BLaER1 treated with 17β-estradiol and CSF1 and Interleukin-3, amounts not matched to agents 10 nM and 100 nM (cell line): ENCODE measurements at regions not wholly inside any gene's neighbourhood (a gene's known extent, or its start where the extent isn't known, plus 50 kb on each side); places are given as distances from the start of the nearest gene placed in this dataset.
A peak's percentile ranks its signal among the peaks of the same experiment; 100 is the strongest.

Experiments used
- H3K27ac ChIP-seq, 11 experiments: shearing (Covaris generic); formaldehyde crosslinking; 2 replicates each; pipeline ENCODE4 v1.8.1; 2022
- H3K27me3 ChIP-seq, 11 experiments: shearing (Covaris generic); formaldehyde crosslinking; 2 replicates each; pipeline ENCODE4 v1.8.1; 2022
- H3K36me3 ChIP-seq, 11 experiments: shearing (Covaris generic); formaldehyde crosslinking; 2 replicates each; pipeline ENCODE4 v1.8.1; 2022
- H3K4me1 ChIP-seq, 10 experiments: shearing (Covaris generic); formaldehyde crosslinking; 2 replicates each; pipeline ENCODE4 v1.8.1; 2022
- H3K4me2 ChIP-seq, 11 experiments: shearing (Covaris generic); formaldehyde crosslinking; 2 replicates each; pipeline ENCODE4 v1.8.1; 2022
- H3K4me3 ChIP-seq, 10 experiments: shearing (Covaris generic); formaldehyde crosslinking; 2 replicates each; pipeline ENCODE4 v1.8.1; 2022
- H3K9ac ChIP-seq, 11 experiments: shearing (Covaris generic); formaldehyde crosslinking; 2 replicates each; pipeline ENCODE4 v1.8.1; 2022
- H3K9me3 ChIP-seq, 11 experiments: shearing (Covaris generic); formaldehyde crosslinking; replicated peaks in 1 of 11; 2 replicates each; pipeline ENCODE4 v1.8.1; 2022
- H4K20me1 ChIP-seq, 11 experiments: shearing (Covaris generic); formaldehyde crosslinking; 2 replicates each; pipeline ENCODE4 v1.8.1; 2022
- Cebpa-rat ChIP-seq, 11 experiments: shearing (Covaris generic); IDR thresholded peaks; 2 replicates each; pipeline ENCODE4 v1.8.1; 2022

- Histone ChIP-seq H3K27me3 (no peaks in the 10 kb centered on the region), H3K4me2 (no peak overlapping the region), H4K20me1 (no peaks in the 10 kb centered on the region), H3K36me3 (no peaks in the 10 kb centered on the region), H3K4me1 (peaks cover 0 to 4% (median 0%) of the 10 kb centered on the region in 10 experiments; a peak in 2 of 20 replicates), H3K9me3 (no peaks in the 10 kb centered on the region), H3K27ac (no peak overlapping the region), H3K9ac (no peak overlapping the region), H3K4me3 (no peak overlapping the region)
- TF ChIP-seq Cebpa-rat (IDR thresholded peaks at IDR 0.05): no peak
Measured at GRCh38 chr5:28750251-28750650, 1711.9 kb upstream of the CDH9 start.

GRCh38 chr5:28748446-28748845, 1710.1 kb upstream of the CDH9 start:
- H3K27me3 ChIP-seq: no peaks in the 10 kb centered on the region
- H3K36me3 ChIP-seq: no peaks in the 10 kb centered on the region
- H3K27ac ChIP-seq: no peak overlapping the region
- no peak overlapping the region for H3K9ac ChIP-seq
- no peak overlapping the region for H3K4me2 ChIP-seq
- no peaks in the 10 kb centered on the region for H3K9me3 ChIP-seq
- no peak for TF ChIP-seq Cebpa-rat (IDR thresholded peaks at IDR 0.05)
- H3K4me3 ChIP-seq: no peak overlapping the region
- H3K4me1 ChIP-seq: peaks cover 0 to 9% (median 0%) of the 10 kb centered on the region in 10 experiments; a peak in 4 of 20 replicates
- no peaks in the 10 kb centered on the region for H4K20me1 ChIP-seq

GRCh38 chr5:28743716-28744110, 1705.3 kb upstream of the CDH9 start:
- Histone ChIP-seq H3K9me3 (no peaks in the 10 kb centered on the region), H3K4me2 (peak overlapping the region in 2 of 11 experiments; percentile 27 to 28; a peak in 4 of 22 replicates), H3K4me1 (peaks cover 0 to 11% (median 0%) of the 10 kb centered on the region in 10 experiments; a peak in 5 of 20 replicates), H3K27ac (no peak overlapping the region), H3K4me3 (no peak overlapping the region), H3K36me3 (no peaks in the 10 kb centered on the region), H3K27me3 (no peaks in the 10 kb centered on the region), H3K9ac (no peak overlapping the region), H4K20me1 (no peaks in the 10 kb centered on the region)
- TF ChIP-seq Cebpa-rat (IDR thresholded peaks at IDR 0.05): no peak

- peak overlapping the region in 3 of 11 experiments; percentile 7 to 28 (median 27); a peak in 4 of 22 replicates for H3K4me2 ChIP-seq
- H3K9ac ChIP-seq: no peak overlapping the region
- H3K27ac ChIP-seq: no peak overlapping the region
- 0 out of 22 replicates have a peak, but pooled peaks of 1 of the 11 experiments have one; percentile 11 for TF ChIP-seq Cebpa-rat (IDR thresholded peaks at IDR 0.05)
- no peaks in the 10 kb centered on the region for H3K27me3 ChIP-seq
- no peaks in the 10 kb centered on the region for H3K36me3 ChIP-seq
- no peaks in the 10 kb centered on the region for H3K9me3 ChIP-seq
- no peak overlapping the region for H3K4me3 ChIP-seq
- peaks cover 0 to 11% (median 0%) of the 10 kb centered on the region in 10 experiments; a peak in 5 of 20 replicates for H3K4me1 ChIP-seq
- no peaks in the 10 kb centered on the region for H4K20me1 ChIP-seq
Measured at GRCh38 chr5:28743025-28743715, 1704.8 kb upstream of the CDH9 start.

GRCh38 chr5:28737682-28738081, 1699.3 kb upstream of the CDH9 start:
- no peaks in the 10 kb centered on the region for H3K9me3 ChIP-seq
- H3K4me1 ChIP-seq: no peaks in the 10 kb centered on the region
- H3K4me2 ChIP-seq: no peak overlapping the region
- no peak for TF ChIP-seq Cebpa-rat (IDR thresholded peaks at IDR 0.05)
- no peak overlapping the region for H3K4me3 ChIP-seq
- H3K27me3 ChIP-seq: no peaks in the 10 kb centered on the region
- H3K36me3 ChIP-seq: no peaks in the 10 kb centered on the region
- H3K27ac ChIP-seq: no peak overlapping the region
- no peak overlapping the region for H3K9ac ChIP-seq
- no peaks in the 10 kb centered on the region for H4K20me1 ChIP-seq

GRCh38 chr5:28737222-28737621, 1698.8 kb upstream of the CDH9 start:
- H3K27ac ChIP-seq: no peak overlapping the region
- H3K9me3 ChIP-seq: no peaks in the 10 kb centered on the region
- no peaks in the 10 kb centered on the region for H3K36me3 ChIP-seq
- no peaks in the 10 kb centered on the region for H3K27me3 ChIP-seq
- no peak for TF ChIP-seq Cebpa-rat (IDR thresholded peaks at IDR 0.05)
- H3K4me1 ChIP-seq: no peaks in the 10 kb centered on the region
- no peaks in the 10 kb centered on the region for H4K20me1 ChIP-seq
- H3K4me2 ChIP-seq: no peak overlapping the region
- H3K4me3 ChIP-seq: no peak overlapping the region
- no peak overlapping the region for H3K9ac ChIP-seq

GRCh38 chr5:28734396-28734795, 1696.0 kb upstream of the CDH9 start:
- Histone ChIP-seq H3K4me2 (no peak overlapping the region), H3K27me3 (no peaks in the 10 kb centered on the region), H3K27ac (no peak overlapping the region), H3K9ac (no peak overlapping the region), H3K9me3 (no peaks in the 10 kb centered on the region), H3K4me1 (no peaks in the 10 kb centered on the region), H4K20me1 (no peaks in the 10 kb centered on the region), H3K36me3 (no peaks in the 10 kb centered on the region), H3K4me3 (no peak overlapping the region)
- TF ChIP-seq Cebpa-rat (IDR thresholded peaks at IDR 0.05): no peak

- Histone ChIP-seq H3K4me1 (no peaks in the 10 kb centered on the region), H3K4me3 (no peak overlapping the region), H3K27ac (no peak overlapping the region), H3K9me3 (no peaks in the 10 kb centered on the region), H3K4me2 (no peak overlapping the region), H3K27me3 (no peaks in the 10 kb centered on the region), H3K36me3 (no peaks in the 10 kb centered on the region), H3K9ac (no peak overlapping the region), H4K20me1 (no peaks in the 10 kb centered on the region)
- no peak for TF ChIP-seq Cebpa-rat (IDR thresholded peaks at IDR 0.05)
Measured at GRCh38 chr5:28729067-28729466, 1690.7 kb upstream of the CDH9 start.

GRCh38 chr5:28726815-28727214, 1688.4 kb upstream of the CDH9 start:
- Histone ChIP-seq H3K4me1 (no peaks in the 10 kb centered on the region), H3K9ac (no peak overlapping the region), H3K4me2 (no peak overlapping the region), H3K27me3 (no peaks in the 10 kb centered on the region), H4K20me1 (no peaks in the 10 kb centered on the region), H3K27ac (no peak overlapping the region), H3K9me3 (no peaks in the 10 kb centered on the region), H3K4me3 (no peak overlapping the region), H3K36me3 (no peaks in the 10 kb centered on the region)
- no peak for TF ChIP-seq Cebpa-rat (IDR thresholded peaks at IDR 0.05)

GRCh38 chr5:28725001-28725400, 1686.6 kb upstream of the CDH9 start:
- H3K27ac ChIP-seq: no peak overlapping the region
- no peak for TF ChIP-seq Cebpa-rat (IDR thresholded peaks at IDR 0.05)
- H3K4me3 ChIP-seq: no peak overlapping the region
- no peaks in the 10 kb centered on the region for H3K4me1 ChIP-seq
- no peaks in the 10 kb centered on the region for H3K36me3 ChIP-seq
- no peaks in the 10 kb centered on the region for H3K9me3 ChIP-seq
- H3K4me2 ChIP-seq: no peak overlapping the region
- no peaks in the 10 kb centered on the region for H4K20me1 ChIP-seq
- H3K27me3 ChIP-seq: no peaks in the 10 kb centered on the region
- no peak overlapping the region for H3K9ac ChIP-seq
